Activated B cell treated with CpG ODN at 0.5 μM for 24 hours (primary cell): ENCODE measurements at regions not wholly inside any gene's neighbourhood (a gene's known extent, or its start where the extent isn't known, plus 50 kb on each side); places are given as distances from the start of the nearest gene placed in this dataset.
"Not testable (repeated sequence)": the region's sequence is repeated elsewhere in the genome, so short reads cannot be mapped to it uniquely, and the experiment has no call there.

Source experiments
- ATAC-seq: fragments of 200-7000 bp; cut with Tn5 transposase; one replicate; pipeline ENCODE4 v1.10.0; 2021; ENCODE audit warnings: low read depth, mild to moderate bottlenecking, moderate library complexity
- CTCF ChIA-PET: fragments of 350-600 bp; sonication (Branson Sonifier 250); formaldehyde crosslinking; loops from one replicate; lab custom pipeline; 2021; ENCODE audit warnings: antibody characterized with exemption; lab: Charles Lee
- POLR2A ChIA-PET: fragments of 350-600 bp; sonication (Branson Sonifier 250); formaldehyde crosslinking; loops from one replicate; lab custom pipeline; 2021; ENCODE audit warnings: antibody characterized with exemption; lab: Charles Lee
- DNase-seq: peaks from one replicate; pipeline ENCODE4 v3.0.0; 2022
- H3K27ac Mint-ChIP-seq: one replicate; pipeline ENCODE4 v1.8.0; 2020; ENCODE audit warnings: mixed read lengths
- H3K27me3 Mint-ChIP-seq: one replicate; pipeline ENCODE4 v1.8.0; 2021; ENCODE audit warnings: mixed read lengths
- H3K36me3 Mint-ChIP-seq: one replicate; pipeline ENCODE4 v1.8.0; 2021; ENCODE audit warnings: low read depth, mixed read lengths
- H3K4me1 Mint-ChIP-seq: one replicate; pipeline ENCODE4 v1.8.0; 2021; ENCODE audit warnings: mixed read lengths
- H3K4me3 Mint-ChIP-seq: one replicate; pipeline ENCODE4 v1.8.0; 2020; ENCODE audit warnings: mild to moderate bottlenecking, mixed read lengths
- H3K9me3 Mint-ChIP-seq: one replicate; pipeline ENCODE4 v1.8.0; 2020; ENCODE audit warnings: mixed read lengths
- intact Hi-C: fragments of 100-400 bp; cut with micrococcal nuclease; formaldehyde crosslinking; loops from one replicate; pipeline ENCODE4 v1.15.1; 2024
- TF ChIP-seq, protein P1 (sequence below): fragments of 200-600 bp; IDR thresholded peaks from one replicate; pipeline ENCODE4 v1.8.0; 2022; ENCODE audit warnings: antibody characterized with exemption, mild to moderate bottlenecking

DNA sequence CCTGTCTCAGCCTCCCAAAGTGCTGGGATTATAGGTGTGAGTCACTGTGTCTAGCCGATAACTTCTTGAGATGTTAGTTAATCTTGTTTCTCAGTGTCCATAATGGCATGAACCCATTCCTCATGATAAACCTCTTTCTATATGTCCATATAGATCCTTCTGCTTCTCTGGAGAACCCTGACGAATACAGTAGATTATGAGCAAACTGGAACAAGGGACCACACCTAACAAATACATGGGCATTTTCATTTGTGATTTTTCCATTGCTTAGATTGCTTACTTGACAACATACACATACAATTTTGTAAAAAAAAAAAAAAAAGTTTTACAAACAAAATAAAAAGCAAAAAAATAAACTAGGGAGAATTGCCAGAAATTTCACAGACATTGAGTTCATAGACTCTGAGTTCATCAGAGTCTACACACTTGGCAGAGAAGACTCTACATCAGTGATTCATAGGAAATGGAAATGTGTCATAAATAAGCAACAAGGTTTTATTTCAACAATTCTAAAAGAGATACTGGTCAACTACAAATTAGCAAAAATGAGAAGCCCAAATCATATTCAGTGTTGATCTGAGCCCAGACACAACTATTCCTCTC is 96.7 kb downstream of the GALR1 start:
- DNase-seq, result no peak
- intact Hi-C loops, result no loop called here
- peaks cover 2% of the 10 kb centered on the region for H3K9me3 Mint-ChIP-seq
- H3K36me3 Mint-ChIP-seq, result no peaks in the 10 kb centered on the region
- ChIA-PET POLR2A (no interaction called here), CTCF (no interaction called here)
- no peak for ATAC-seq
- no peaks in the 10 kb centered on the region for H3K4me1 Mint-ChIP-seq
- TF ChIP-seq, protein P1, sequence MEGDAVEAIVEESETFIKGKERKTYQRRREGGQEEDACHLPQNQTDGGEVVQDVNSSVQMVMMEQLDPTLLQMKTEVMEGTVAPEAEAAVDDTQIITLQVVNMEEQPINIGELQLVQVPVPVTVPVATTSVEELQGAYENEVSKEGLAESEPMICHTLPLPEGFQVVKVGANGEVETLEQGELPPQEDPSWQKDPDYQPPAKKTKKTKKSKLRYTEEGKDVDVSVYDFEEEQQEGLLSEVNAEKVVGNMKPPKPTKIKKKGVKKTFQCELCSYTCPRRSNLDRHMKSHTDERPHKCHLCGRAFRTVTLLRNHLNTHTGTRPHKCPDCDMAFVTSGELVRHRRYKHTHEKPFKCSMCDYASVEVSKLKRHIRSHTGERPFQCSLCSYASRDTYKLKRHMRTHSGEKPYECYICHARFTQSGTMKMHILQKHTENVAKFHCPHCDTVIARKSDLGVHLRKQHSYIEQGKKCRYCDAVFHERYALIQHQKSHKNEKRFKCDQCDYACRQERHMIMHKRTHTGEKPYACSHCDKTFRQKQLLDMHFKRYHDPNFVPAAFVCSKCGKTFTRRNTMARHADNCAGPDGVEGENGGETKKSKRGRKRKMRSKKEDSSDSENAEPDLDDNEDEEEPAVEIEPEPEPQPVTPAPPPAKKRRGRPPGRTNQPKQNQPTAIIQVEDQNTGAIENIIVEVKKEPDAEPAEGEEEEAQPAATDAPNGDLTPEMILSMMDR, result no peak
- H3K4me3 Mint-ChIP-seq, result no peak overlapping the region
- no peak overlapping the region for H3K27ac Mint-ChIP-seq
- peaks cover 6% of the 10 kb centered on the region for H3K27me3 Mint-ChIP-seq

DNA sequence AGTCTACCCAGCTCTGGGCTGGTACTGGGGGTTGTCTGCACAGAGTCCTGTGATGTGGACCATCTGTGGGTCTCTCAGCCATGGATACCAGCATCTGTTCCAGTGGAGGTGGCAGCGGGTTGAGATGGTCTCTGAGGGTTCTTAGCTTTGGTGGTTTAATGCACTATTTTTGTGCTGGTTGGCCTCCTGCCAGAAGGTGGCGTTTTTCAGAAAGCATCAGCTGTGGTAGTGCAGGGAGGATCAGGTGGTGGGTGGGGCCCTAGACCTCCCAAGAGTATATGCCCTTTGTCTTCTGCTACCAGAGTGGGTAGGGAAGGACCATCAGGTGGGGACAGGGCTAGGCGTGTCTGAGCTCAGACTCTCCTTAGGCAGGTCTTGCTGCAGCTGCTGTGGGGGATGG is 103.7 kb downstream of the GALR1 start:
- H3K9me3 Mint-ChIP-seq, H3K27ac Mint-ChIP-seq, H3K4me1 Mint-ChIP-seq, POLR2A ChIA-PET, H3K4me3 Mint-ChIP-seq, ATAC-seq, CTCF ChIA-PET, intact Hi-C loops, H3K36me3 Mint-ChIP-seq, DNase-seq: not testable (repeated sequence)
- H3K27me3 Mint-ChIP-seq, result peaks cover 16% of the 10 kb centered on the region

DNA sequence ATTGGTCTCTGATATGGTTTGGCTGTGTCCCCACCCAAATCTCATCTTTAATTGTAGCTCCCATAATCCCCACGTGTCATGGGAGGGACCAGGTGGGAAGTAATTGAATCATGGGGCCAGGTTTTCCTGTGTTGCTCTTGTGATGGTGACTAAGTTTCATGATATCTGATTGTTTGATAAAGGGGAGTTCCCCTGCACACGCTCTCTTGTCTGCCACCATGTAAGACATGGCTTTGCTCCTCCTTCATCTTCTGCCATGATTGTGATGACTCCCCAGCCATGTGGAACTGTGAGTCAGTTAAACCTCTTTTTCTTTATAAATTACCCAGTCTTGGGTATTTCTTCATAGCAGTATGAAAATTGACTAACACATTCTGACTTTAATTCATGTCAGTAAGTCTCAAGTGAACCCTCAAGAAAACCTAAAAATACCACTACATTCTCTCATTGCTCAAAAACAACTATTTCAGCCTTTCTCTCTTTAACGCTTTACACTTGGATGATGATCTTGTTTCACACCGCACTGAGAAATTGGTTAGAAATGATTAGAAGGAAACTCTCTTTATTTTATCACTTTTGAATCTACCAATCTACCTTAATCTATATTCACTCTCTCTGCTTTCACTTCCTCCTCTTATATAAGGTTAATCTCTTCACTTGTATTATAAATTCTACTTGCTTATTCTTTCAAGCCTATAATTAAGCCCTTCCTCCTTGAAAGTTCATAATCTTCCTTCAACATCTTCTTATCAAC is 110.1 kb downstream of the GALR1 start:
- H3K9me3 Mint-ChIP-seq, result peaks cover 33% of the 10 kb centered on the region
- intact Hi-C loops, result no loop called here
- no peaks in the 10 kb centered on the region for H3K27me3 Mint-ChIP-seq
- peaks cover 23% of the 10 kb centered on the region for H3K4me1 Mint-ChIP-seq
- POLR2A ChIA-PET, result no interaction called here
- ATAC-seq (peak; percentile 59), DNase-seq (no peak)
- peaks cover 4% of the 10 kb centered on the region for H3K36me3 Mint-ChIP-seq
- TF ChIP-seq, protein P1, result no peak
- CTCF ChIA-PET, result no interaction called here
- H3K27ac Mint-ChIP-seq, result peak overlapping the region; percentile 54
- H3K4me3 Mint-ChIP-seq, result peak overlapping the region; percentile 52

DNA sequence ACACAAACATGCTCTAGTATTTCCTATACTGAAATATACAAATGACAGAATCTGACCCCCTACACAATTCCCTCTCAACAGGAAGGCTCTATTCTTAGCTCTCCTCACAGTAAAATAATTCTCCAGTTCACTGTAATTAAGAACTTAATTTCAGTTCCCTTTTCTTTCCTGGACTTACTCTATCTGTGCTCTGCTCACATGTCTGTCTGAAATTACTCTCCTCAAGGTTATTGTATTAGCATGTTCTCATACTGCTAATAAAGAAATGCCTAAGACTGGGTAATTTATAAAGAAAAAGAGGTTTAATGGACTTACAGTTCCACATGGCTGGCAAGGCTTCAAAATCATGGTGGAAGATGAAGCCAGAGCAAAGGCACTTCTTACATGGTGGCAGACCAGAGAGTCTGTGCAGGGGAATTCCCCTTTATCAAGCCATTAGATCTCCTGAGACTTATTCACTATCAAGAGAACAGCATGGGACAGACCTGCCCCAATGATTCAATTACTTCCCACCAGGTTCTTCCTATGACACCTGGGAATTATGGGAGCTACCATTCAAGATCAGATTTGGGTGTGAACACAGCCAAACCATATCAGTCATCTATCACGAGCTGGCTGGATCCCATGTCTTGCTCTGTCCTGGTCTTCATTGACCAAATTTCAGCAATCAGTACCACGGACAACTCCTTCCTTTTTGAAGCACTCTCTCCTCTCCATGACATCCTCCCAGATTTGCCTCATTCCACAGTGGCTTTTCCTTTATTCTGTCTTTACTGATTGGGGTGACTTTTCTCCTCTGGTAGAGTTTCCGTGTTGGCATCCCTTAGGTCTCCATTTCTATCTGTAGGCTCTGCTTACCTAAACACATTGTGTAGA is 110.9 kb downstream of the GALR1 start:
- peak; percentile 76 for ATAC-seq
- Mint-ChIP-seq H3K9me3 (peaks cover 33% of the 10 kb centered on the region), H3K4me3 (no peak overlapping the region)

DNA sequence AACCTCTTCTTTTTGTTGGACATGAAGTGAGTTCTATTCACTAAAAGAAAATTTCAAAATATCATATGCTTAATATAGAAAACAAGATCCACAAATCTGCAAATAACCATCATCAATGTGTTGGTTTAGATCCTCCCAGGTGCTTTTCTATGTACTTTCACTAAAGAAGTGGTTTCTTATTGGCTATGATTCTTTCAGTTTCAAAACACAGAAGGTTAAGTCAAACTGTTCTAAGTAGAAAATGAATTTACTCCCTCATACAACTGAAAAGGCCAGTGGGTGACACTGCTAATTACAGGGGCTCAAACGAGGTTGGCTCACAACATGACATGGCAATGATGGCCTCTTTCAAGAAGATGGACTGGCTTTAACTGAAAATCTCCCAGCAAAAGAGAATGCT is 111.7 kb downstream of the GALR1 start:
- Mint-ChIP-seq H3K27ac (no peak overlapping the region), H3K9me3 (peaks cover 33% of the 10 kb centered on the region)

More for the DNA sequence above, 110.9 kb downstream of the GALR1 start:
- DNase-seq, result no peak
- H3K27me3 Mint-ChIP-seq, result no peaks in the 10 kb centered on the region
- ChIA-PET CTCF (no interaction called here), POLR2A (no interaction called here)
- peaks cover 4% of the 10 kb centered on the region for H3K36me3 Mint-ChIP-seq
- TF ChIP-seq, protein P1, result no peak
- H3K4me1 Mint-ChIP-seq, result peaks cover 23% of the 10 kb centered on the region
- peak overlapping the region; percentile 54 for H3K27ac Mint-ChIP-seq
- intact Hi-C loops, result no loop called here

More for the DNA sequence above, 111.7 kb downstream of the GALR1 start:
- ChIA-PET POLR2A (no interaction called here), CTCF (no interaction called here)
- no peak for DNase-seq
- Mint-ChIP-seq H3K4me1 (peaks cover 23% of the 10 kb centered on the region), H3K27me3 (peaks cover 4% of the 10 kb centered on the region), H3K36me3 (peaks cover 4% of the 10 kb centered on the region), H3K4me3 (no peak overlapping the region)
- TF ChIP-seq, protein P1, result no peak
- ATAC-seq, result no peak
- intact Hi-C loops, result no loop called here
